T47D (cell line): ENCODE measurements at regions not wholly inside any gene's neighbourhood (a gene's known extent, or its start where the extent isn't known, plus 50 kb on each side); places are given as distances from the start of the nearest gene placed in this dataset.

Experiments
- DNase-seq, 2 experiments: peaks; one replicate each; pipeline versions ENCODE4 v3.0.0 to v3.0.0-alpha.2; 2011 to 2012; ENCODE audit warnings: low read depth in 1 of 2, low spot score in 1 of 2
- JUND ChIP-seq: IDR thresholded peaks from 2 replicates; pipeline ENCODE4 v1.6.1; 2012; ENCODE audit warnings: low read depth
- in situ Hi-C: cut with HindIII; loops from 2 replicates; pipeline ENCODE4 v1.10.0; 2016; ENCODE audit warnings: low sequenced_read_pairs, low pct_unique_long_range_greater_than_20kb

- in situ Hi-C loops, result no loop called here
- no peak for DNase-seq
- TF ChIP-seq JUND, result no peak
These were observed 248.1 kb downstream of the AHR start for GRCh38 chr7:17546592-17546991.

DNA sequence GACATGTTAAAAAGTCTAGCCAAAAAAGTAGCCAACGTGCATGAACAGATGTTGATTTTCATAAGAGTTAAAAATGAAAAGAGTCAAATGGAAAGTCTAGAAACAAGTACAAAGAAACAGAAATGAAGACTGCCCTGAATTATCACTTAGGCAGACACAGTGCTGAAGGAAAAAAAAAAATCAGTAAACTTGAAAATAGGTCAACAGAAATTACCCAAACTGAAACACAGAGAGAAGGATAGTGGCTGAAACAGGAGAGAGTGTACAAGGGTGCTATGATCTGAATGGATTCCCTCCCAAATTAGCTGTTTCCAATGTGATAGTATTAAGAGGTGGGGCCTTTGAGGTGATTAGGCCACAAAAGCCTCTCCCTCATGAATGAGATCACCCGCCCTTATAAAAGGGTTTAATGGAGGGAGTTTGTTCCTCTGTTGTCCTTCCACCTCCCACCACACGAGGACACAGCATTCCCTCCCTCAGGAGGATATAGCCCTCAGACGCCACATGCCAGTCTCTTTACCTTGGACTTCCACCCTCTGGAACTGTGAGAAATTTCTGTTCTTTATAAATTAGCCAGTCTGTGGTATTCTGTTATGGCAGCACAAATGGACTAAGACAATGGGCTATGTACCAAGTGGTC, 249.7 kb downstream of the AHR start:
- no peak for DNase-seq

DNA sequence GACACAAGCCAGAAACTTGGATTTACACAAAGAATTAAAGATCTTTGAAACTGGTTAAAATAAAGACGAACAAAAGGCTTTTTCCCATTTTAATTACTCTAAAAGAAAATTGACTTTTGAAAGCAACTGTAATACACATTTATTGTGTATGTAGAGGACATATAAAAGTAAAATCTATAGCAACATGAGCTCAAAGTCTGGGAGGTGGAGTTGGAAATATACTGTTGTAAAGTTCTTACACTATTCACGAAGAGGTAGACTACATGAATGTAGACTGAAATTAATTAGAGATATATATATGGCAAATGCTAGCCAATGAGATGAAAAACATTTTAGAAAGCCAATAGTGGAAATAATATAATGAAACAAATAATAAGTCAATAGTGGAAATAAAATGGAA, 251.0 kb downstream of the AHR start:
- in situ Hi-C loops, result no loop called here
- DNase-seq, result no peak
- TF ChIP-seq JUND, result no peak

More for the DNA sequence above, 249.7 kb downstream of the AHR start:
- in situ Hi-C loops, result no loop called here
- TF ChIP-seq JUND, result no peak

- in situ Hi-C loops, result no loop called here
- no peak for TF ChIP-seq JUND
- no peak for DNase-seq
These were observed 253.9 kb downstream of the AHR start for GRCh38 chr7:17552373-17552772.

DNA sequence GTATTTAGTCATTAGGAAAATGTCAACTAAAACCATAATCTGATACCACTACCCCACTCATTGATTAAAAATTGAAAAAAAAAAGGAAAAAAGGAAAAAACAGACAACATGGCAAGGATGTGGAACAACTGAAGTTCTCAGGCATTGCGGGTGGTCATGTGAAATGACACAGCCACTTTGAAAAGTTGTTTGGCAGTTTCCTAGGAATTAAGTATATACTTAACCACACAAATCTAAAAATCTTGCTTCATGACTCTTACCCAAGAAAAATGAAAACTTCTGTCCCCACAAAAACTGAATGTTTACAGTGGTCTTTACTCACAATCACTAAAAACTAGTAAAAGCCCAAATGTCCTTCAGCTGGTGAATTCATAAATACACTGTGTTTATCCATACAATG, 254.5 kb downstream of the AHR start:
- in situ Hi-C loops, result no loop called here
- TF ChIP-seq JUND, result no peak
- no peak for DNase-seq

DNA sequence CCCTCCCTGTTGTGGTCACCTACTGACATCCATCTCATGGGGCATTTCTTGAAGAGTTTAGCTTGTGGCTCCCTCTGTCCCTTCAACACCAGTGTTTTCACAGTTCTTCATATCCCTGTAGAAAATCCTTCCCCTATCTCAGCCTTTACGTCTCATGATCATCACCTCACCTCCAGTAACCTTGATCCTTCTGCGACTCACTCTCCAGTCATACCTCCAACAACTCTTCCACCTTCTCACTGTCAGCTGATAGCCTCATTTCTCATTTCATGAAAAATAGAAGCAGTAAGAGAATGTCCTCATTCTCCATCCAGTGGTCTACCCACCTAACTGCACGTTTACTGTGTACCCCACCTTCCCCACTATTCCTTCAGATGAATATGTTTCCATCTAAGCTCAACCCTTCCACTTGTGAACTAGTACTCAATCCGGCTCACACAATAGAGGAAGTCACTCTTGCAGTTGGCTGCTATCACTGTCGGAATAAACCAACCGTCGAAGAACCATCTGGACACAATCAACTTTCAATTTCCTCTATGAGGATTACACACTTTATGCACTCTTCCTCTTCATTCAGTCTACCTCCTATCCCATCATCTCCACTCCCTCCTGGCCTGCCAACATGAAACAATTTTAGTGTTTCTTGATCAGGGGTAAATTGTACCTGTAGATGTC, 256.0 kb downstream of the AHR start:
- in situ Hi-C loops, result no loop called here
- DNase-seq, result no peak

GRCh38 chr7:17556247-17556956, 257.9 kb downstream of the AHR start:
- in situ Hi-C loops, result no loop called here
- DNase-seq, result peak in 1 of 2 experiments; percentile 60
- no peak for TF ChIP-seq JUND

More for the DNA sequence above, 256.0 kb downstream of the AHR start:
- no peak for TF ChIP-seq JUND

DNA sequence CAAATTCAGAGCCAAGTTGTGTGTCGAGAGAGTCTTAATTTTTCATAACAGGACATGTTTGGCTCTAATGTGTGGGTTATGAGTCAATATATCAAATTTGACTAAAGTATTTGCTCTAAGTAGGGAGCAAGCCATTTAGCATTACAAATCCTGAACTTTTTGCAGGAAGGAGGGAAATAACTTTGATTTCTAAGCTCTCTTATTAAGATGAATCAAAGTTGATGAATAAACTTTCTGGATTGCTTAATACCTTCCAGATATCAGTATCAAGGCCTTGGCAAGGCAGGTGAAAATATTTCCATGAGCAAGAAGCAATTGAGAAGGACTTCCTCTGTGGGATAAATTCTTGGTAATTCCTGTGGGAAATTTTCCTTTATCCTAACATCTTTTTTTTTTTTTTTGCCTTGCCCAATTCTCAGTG, 258.8 kb downstream of the AHR start:
- in situ Hi-C loops, result no loop called here

DNA sequence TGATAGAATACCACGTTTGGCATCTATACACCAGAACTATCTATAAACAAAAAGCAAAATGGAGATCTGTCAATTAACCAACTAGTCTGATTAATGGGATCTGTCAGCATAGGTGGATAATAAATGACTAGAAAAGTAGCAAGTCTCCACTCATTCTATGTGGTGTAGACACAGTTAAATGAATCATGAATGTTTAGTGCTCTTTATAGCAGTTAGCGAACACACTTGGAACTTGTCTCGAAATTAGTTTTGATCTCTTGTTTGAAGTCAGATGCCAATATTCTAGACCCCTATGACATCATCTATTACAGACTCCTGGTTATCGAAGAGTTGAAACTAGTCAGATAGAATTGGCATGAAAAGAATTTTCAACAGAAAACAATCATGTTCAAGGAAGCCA, 259.7 kb downstream of the AHR start:
- DNase-seq, result no peak
- TF ChIP-seq JUND, result no peak
- in situ Hi-C loops, result no loop called here

More for the DNA sequence above, 258.8 kb downstream of the AHR start:
- TF ChIP-seq JUND, result no peak
- DNase-seq, result no peak

DNA sequence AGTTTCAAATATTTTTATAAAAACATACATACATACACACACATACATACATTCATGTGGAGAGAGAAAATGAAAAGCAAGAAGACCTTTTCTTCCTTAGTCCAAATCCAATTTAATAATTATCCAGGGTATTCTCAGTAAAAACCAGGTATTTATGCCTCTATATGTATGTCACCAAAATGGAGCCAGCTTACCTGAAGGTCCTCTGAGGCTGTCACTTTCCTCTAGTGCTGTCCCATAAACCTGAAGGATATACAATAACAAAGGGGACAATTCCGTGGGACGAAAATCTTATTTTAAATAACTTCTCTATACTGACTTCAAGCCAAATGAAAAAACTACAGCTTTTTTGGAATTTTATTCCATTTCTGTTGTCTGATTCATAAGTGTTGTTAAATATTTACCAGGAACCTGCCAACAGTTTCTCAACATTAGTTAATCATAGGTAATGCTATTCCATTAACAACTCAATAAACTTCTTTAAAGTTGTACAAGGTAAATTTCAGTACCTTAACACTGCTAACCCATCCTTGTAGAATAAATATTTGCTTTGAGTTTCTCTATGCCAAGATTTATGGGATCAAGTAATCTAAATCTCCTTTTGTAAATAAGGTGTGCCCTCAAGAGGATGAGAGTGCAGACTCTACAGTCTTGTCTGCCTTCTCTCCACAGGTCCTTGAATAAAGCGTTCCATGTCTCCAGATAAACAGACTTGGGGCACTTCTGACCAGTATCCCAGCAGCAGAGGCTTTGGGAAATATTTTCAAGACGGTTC, 260.3 kb downstream of the AHR start:
- TF ChIP-seq JUND, result peak; percentile 67
- in situ Hi-C loops, result no loop called here
- DNase-seq, result peak in 1 of 2 experiments; percentile 79

GRCh38 chr7:17559388-17559787, 260.9 kb downstream of the AHR start:
- TF ChIP-seq JUND, result no peak
- in situ Hi-C loops, result no loop called here
- DNase-seq, result peak in 1 of 2 experiments; percentile 35

GRCh38 chr7:17560516-17560915, 262.1 kb downstream of the AHR start:
- DNase-seq, result peak in 1 of 2 experiments; percentile 52
- in situ Hi-C loops, result no loop called here
- no peak for TF ChIP-seq JUND
